Mucosa of descending colon (tissue), 3 donors: ENCODE measurements at regions not wholly inside any gene's neighbourhood (a gene's known extent, or its start where the extent isn't known, plus 50 kb on each side); places are given as distances from the start of the nearest gene placed in this dataset.

ENCODE experiments used
- ATAC-seq: fragments of 200-7000 bp; cut with Tn5 transposase; one replicate; pipeline ENCODE4 v1.9.1; 2020; ENCODE audit warnings: mild to moderate bottlenecking, moderate library complexity
- DNase-seq, 3 donors: peaks; one replicate each; pipeline ENCODE4 v3.0.0-alpha.2; 2020
- H3K36me3 ChIP-seq: fragments of 200-600 bp; one replicate; pipeline ENCODE4 v1.8.0; 2021; ENCODE audit warnings: low read depth, mild to moderate bottlenecking
- H3K4me1 ChIP-seq: fragments of 200-600 bp; one replicate; pipeline ENCODE4 v1.8.0; 2021; ENCODE audit warnings: low read depth, mild to moderate bottlenecking
- H3K4me3 ChIP-seq: fragments of 200-600 bp; one replicate; pipeline ENCODE4 v1.8.0; 2021; ENCODE audit warnings: mild to moderate bottlenecking
- H3K9me3 ChIP-seq: fragments of 200-600 bp; one replicate; pipeline ENCODE4 v1.8.0; 2021; ENCODE audit warnings: mild to moderate bottlenecking
- intact Hi-C, 2 donors: fragments of 100-400 bp; cut with DNase I in 1 of 2; cut with micrococcal nuclease in 1 of 2; formaldehyde crosslinking; loops; one replicate each; pipeline versions ENCODE4 v1.11.0 to v1.11.1; 2022; cut with DNase I, micrococcal nuclease
- TF ChIP-seq, protein P1 (sequence below): fragments of 200-600 bp; IDR thresholded peaks from one replicate; pipeline ENCODE4 v1.8.0; 2022; ENCODE audit warnings: antibody characterized with exemption, mild to moderate bottlenecking
- donor health status: DM: no; HTN: no; CAD: no; lungs with moderate emphysema.
- donor health status: DM: no; HTN: no; CAD: no.
- donor health status: DM: no; HTN: yes; CAD: no.

DNA sequence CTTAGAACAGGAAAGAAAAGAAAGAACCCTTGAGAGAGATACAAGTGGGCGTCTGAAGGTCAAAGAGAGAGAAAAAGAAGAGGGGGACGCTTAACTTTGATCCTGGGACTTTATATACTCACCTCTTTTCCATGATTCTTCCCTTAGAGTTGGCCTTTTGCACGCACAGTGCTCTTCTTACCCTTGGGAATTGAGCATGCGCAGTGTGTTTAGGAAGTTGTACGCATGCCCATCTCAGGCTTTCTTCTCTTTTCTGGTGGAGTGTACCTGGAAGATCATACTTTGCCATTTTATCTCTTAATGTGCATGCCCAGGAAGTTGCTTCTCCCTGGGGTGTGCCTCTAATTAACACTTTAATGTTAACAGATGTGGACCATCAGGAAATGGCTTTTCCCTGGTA lies 229.6 kb upstream of the ANO3 start:
- Histone ChIP-seq H3K4me3 (no peak overlapping the region), H3K36me3 (no peaks in the 10 kb centered on the region), H3K9me3 (no peaks in the 10 kb centered on the region), H3K4me1 (no peaks in the 10 kb centered on the region)
- TF ChIP-seq, protein P1, sequence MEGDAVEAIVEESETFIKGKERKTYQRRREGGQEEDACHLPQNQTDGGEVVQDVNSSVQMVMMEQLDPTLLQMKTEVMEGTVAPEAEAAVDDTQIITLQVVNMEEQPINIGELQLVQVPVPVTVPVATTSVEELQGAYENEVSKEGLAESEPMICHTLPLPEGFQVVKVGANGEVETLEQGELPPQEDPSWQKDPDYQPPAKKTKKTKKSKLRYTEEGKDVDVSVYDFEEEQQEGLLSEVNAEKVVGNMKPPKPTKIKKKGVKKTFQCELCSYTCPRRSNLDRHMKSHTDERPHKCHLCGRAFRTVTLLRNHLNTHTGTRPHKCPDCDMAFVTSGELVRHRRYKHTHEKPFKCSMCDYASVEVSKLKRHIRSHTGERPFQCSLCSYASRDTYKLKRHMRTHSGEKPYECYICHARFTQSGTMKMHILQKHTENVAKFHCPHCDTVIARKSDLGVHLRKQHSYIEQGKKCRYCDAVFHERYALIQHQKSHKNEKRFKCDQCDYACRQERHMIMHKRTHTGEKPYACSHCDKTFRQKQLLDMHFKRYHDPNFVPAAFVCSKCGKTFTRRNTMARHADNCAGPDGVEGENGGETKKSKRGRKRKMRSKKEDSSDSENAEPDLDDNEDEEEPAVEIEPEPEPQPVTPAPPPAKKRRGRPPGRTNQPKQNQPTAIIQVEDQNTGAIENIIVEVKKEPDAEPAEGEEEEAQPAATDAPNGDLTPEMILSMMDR, result no peak
- ATAC-seq (no peak), DNase-seq (no peak)
- intact Hi-C loops, result no loop called here

DNA sequence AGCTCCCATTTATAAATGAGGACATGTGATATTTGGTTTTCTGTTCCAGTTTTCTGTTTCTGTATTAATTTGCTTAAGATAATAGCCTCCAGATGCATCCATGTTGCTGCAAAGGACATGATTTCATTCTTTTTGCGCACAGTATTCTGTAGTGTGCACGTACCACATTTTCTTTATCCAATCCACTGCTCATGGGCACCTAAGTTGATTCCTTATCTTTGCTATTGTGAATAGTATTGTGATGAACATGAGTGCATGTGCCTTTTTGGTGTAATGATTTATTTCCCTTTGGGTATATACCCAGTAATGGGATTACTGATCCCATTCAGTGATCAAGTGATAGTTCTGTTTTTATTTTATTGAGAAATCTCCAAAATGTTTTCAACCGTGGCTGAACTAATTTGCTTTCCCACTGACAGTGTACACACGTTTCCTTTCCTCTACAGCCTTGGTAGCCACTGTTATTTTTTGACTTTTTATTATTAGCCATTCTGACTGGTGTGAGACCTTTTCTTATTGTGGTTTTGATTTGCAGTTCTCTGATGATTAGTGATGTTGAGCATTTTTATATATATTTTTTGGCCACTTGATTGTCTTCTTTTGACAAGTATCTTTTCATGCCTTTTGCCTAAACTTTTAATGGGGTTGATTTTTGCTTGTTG lies 226.0 kb upstream of the ANO3 start:
- H3K36me3 ChIP-seq, result no peaks in the 10 kb centered on the region

DNA sequence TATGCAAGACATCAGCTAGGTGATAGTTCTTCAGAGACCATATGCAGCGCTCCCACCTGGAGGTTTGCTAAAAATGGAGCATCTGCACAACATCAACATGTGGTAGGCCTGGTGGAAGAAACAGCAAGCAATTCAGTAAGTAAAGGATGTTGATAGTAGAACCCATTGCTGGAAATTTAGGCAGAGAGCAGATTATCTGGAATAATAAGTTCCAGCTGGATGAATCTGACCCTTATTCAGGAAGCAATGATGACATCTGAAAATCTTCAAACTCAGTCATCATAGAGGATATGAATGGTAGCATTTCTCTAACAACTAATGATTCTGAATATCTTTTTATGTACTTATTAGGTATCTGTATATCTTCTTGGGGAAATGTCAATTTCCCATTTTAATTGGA lies 225.2 kb upstream of the ANO3 start:
- Histone ChIP-seq H3K9me3 (no peaks in the 10 kb centered on the region), H3K36me3 (no peaks in the 10 kb centered on the region), H3K4me3 (no peak overlapping the region), H3K4me1 (no peaks in the 10 kb centered on the region)
- TF ChIP-seq, protein P1, result no peak
- intact Hi-C loops, result no loop called here
- DNase-seq, result no peak
- ATAC-seq, result no peak

More for the DNA sequence above, 226.0 kb upstream of the ANO3 start:
- Histone ChIP-seq H3K4me3 (no peak overlapping the region), H3K4me1 (no peaks in the 10 kb centered on the region), H3K9me3 (no peaks in the 10 kb centered on the region)
- intact Hi-C loops, result no loop called here
- TF ChIP-seq, protein P1, result no peak
- ATAC-seq (no peak), DNase-seq (no peak)

DNA sequence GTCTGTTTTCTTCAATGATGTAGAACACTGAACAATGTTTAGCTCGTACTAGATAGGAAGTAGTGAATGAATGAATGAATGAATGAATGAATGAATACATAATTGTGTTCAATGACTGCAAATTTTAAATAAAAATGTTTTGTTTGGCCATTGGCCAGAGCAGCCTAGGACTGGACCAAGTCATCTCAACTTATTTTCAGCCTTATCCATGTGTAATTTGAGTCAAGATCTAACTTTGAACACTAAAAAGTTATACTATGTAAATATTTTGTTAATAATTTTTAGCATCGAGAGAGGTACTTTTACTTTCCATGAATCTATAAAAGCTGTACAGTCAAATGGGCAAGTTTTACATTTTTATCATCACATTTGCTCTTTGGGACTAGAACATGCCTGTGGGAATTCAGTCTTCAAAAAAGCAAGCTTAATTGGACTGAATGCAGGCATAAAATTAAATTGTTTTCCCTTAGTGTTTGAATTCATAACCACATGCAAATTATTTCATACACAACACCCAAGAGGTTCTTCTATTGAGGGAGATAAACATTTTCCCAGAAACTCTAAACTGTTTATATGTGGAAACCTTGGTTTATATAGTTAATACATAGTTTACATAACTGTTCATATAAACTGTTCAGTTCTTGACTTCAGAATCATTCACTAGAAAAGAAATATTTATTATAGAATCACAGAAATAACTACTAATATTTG lies 222.1 kb upstream of the ANO3 start:
- ATAC-seq (no peak), DNase-seq (no peak)
- TF ChIP-seq, protein P1, result no peak
- Histone ChIP-seq H3K4me1 (no peaks in the 10 kb centered on the region), H3K4me3 (no peak overlapping the region), H3K9me3 (no peaks in the 10 kb centered on the region), H3K36me3 (no peaks in the 10 kb centered on the region)
- intact Hi-C loops, result no loop called here

DNA sequence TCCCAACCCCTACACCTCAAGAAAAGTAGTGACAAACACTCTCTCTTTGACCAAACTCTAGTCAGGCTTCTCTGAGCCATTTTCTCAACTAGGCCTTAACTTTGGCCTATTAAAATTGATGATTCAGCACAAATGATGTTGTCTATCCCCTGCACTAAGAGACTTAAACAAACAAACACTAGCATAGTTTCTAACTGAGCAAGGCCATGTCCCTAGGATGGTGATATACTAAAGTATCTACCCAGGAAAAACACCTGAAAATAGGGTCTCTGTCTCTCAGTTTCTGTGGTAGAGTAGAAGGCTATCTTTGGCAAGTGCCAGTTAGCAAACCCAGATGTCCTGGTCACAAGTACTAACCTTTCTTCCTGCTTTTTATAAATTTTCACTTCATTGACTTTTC lies 219.7 kb upstream of the ANO3 start:
- no peaks in the 10 kb centered on the region for H3K36me3 ChIP-seq
- no peaks in the 10 kb centered on the region for H3K4me1 ChIP-seq
- DNase-seq, result no peak
- intact Hi-C loops, result no loop called here
- H3K4me3 ChIP-seq, result no peak overlapping the region
- TF ChIP-seq, protein P1, result no peak
- H3K9me3 ChIP-seq, result peaks cover 2% of the 10 kb centered on the region
- no peak for ATAC-seq
